RWPE1 (cell line): ENCODE measurements at regions not wholly inside any gene's neighbourhood (a gene's known extent, or its start where the extent isn't known, plus 50 kb on each side); places are given as distances from the start of the nearest gene placed in this dataset.
A peak's percentile ranks its signal among the peaks of the same experiment; 100 is the strongest.

Experiments used
- CTCF ChIA-PET: fragments of 350-600 bp; sonication (Branson Sonifier 250); formaldehyde crosslinking; extraction: SDS; loops from one replicate; lab custom pipeline; 2021; lab: Yijun Ruan, JAX
- POLR2A ChIA-PET: fragments of 400-600 bp; formaldehyde crosslinking; extraction: SDS; loops from one replicate; lab custom pipeline; 2020; ENCODE audit warnings: antibody characterized with exemption; ENCODE audit not compliant: low non-redundant PET; lab: Yijun Ruan, JAX
- DNase-seq: peaks from one replicate; pipeline ENCODE4 v3.0.0; 2012; ENCODE audit warnings: low spot score
- H3K27ac ChIP-seq: fragments of 450-650 bp; 2 replicates; pipeline ENCODE4 v1.5.1; 2017
- CTCF ChIP-seq: fragments of 450-650 bp; conservative IDR thresholded peaks from 2 replicates; pipeline ENCODE4 v1.5.1; 2017; ENCODE audit warnings: low read depth, mild to moderate bottlenecking

GRCh38 chr5:155276231-155276630 is 262.7 kb downstream of the KIF4B start:
- no peak overlapping the region for H3K27ac ChIP-seq
- ChIA-PET POLR2A (no interaction called here), CTCF (no interaction called here)
- TF ChIP-seq CTCF: no peak
- DNase-seq: no peak

GRCh38 chr5:155278532-155278931 is 265.0 kb downstream of the KIF4B start:
- H3K27ac ChIP-seq: no peak overlapping the region
- POLR2A ChIA-PET: no interaction called here
- TF ChIP-seq CTCF: no peak
- DNase-seq: no peak
- CTCF ChIA-PET: no interaction called here

GRCh38 chr5:155282503-155283107 is 269.1 kb downstream of the KIF4B start:
- H3K27ac ChIP-seq: no peak overlapping the region
- peak; percentile 26 for DNase-seq
- ChIA-PET CTCF (interaction anchor here (0.6 kb wide), 1 partner anchor 227 kb away, joined by 3 read pairs; no protein-coding TSS in a partner anchor), POLR2A (no interaction called here)
- TF ChIP-seq CTCF: no peak

GRCh38 chr5:155285706-155286105 is 272.2 kb downstream of the KIF4B start:
- POLR2A ChIA-PET: no interaction called here
- no peak for TF ChIP-seq CTCF
- DNase-seq: no peak
- H3K27ac ChIP-seq: no peak overlapping the region
- CTCF ChIA-PET: interaction anchor here (0.7 kb wide), 1 partner anchor 413 kb away, joined by 3 read pairs; no protein-coding TSS in a partner anchor

GRCh38 chr5:155290937-155291336 is 277.4 kb downstream of the KIF4B start:
- H3K27ac ChIP-seq: no peak overlapping the region
- TF ChIP-seq CTCF: no peak
- POLR2A ChIA-PET: no interaction called here
- CTCF ChIA-PET: interaction anchor here (0.6 kb wide), 1 partner anchor 151 kb away, joined by 3 read pairs; no protein-coding TSS in a partner anchor
- no peak for DNase-seq

GRCh38 chr5:155293605-155294178 is 280.1 kb downstream of the KIF4B start:
- DNase-seq: no peak
- CTCF ChIA-PET: interaction anchor here (0.6 kb wide), 2 partner anchors 1235 to 1331 kb away, joined by 4 read pairs; no protein-coding TSS in a partner anchor
- no peak overlapping the region for H3K27ac ChIP-seq
- no peak for TF ChIP-seq CTCF
- POLR2A ChIA-PET: no interaction called here
